ENCODE measurements at regions not wholly inside any gene's neighbourhood (a gene's known extent, or its start where the extent isn't known, plus 50 kb on each side); places are given as distances from the start of the nearest gene placed in this dataset.

- TF ChIP-seq POLR2A (IDR thresholded peaks at IDR 0.05; ENCODE audit: low read depth, low read length) (no peak), SMC3 (IDR thresholded peaks at IDR 0.05; ENCODE audit: low read depth, low read length) (no peak), CEBPB (IDR thresholded peaks at IDR 0.05; ENCODE audit: low read depth, low read length) (no peak)
- TF ChIP-seq, protein P1, sequence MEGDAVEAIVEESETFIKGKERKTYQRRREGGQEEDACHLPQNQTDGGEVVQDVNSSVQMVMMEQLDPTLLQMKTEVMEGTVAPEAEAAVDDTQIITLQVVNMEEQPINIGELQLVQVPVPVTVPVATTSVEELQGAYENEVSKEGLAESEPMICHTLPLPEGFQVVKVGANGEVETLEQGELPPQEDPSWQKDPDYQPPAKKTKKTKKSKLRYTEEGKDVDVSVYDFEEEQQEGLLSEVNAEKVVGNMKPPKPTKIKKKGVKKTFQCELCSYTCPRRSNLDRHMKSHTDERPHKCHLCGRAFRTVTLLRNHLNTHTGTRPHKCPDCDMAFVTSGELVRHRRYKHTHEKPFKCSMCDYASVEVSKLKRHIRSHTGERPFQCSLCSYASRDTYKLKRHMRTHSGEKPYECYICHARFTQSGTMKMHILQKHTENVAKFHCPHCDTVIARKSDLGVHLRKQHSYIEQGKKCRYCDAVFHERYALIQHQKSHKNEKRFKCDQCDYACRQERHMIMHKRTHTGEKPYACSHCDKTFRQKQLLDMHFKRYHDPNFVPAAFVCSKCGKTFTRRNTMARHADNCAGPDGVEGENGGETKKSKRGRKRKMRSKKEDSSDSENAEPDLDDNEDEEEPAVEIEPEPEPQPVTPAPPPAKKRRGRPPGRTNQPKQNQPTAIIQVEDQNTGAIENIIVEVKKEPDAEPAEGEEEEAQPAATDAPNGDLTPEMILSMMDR (conservative IDR thresholded peaks at IDR 0.05; ENCODE audit: low read depth, low read length), result no peak
Observed at GRCh38 chr5:121489972-121490371, 361.7 kb upstream of the FTMT start.

Data from IMR-90 (cell line).